ENCODE measurements at regions not wholly inside any gene's neighbourhood (a gene's known extent, or its start where the extent isn't known, plus 50 kb on each side); places are given as distances from the start of the nearest gene placed in this dataset.
"Not testable (repeated sequence)": the region's sequence is repeated elsewhere in the genome, so short reads cannot be mapped to it uniquely, and the experiment has no call there.

- DNase-seq (no peak), ATAC-seq (ENCODE audit: poor library complexity) (no peak)
- H3K36me3 Mint-ChIP-seq (ENCODE audit: low read depth), result no peaks in the 10 kb centered on the region
- ChIA-PET CTCF (no interaction called here), POLR2A (no interaction called here)
- H3K9me3 ChIP-seq (ENCODE audit: control insufficient read depth in 1 of 2, insufficient read depth in 1 of 2, low read length in 2 of 2), result no peaks in the 10 kb centered on the region
- no peaks in the 10 kb centered on the region for H3K36me3 ChIP-seq (ENCODE audit: insufficient read depth, low read length)
- no peak for TF ChIP-seq CTCF (IDR thresholded peaks at IDR 0.05)
- no peak overlapping the region for H3K4me3 ChIP-seq (ENCODE audit: low read length)
- intact Hi-C loops (cut with DNase I, micrococcal nuclease), result loop anchor here in 1 of 2 experiments (10.0 kb wide), 1 partner anchor 258 kb away; no protein-coding TSS in a partner anchor
- peaks cover 16% of the 10 kb centered on the region for H3K4me1 Mint-ChIP-seq (ENCODE audit: low read depth)
- no peaks in the 10 kb centered on the region for H3K27me3 Mint-ChIP-seq
- no peaks in the 10 kb centered on the region for H3K9me3 Mint-ChIP-seq
- H3K27me3 ChIP-seq (ENCODE audit: control insufficient read depth in 1 of 2, insufficient read depth in 2 of 2, low read length in 2 of 2), result no peaks in the 10 kb centered on the region
- H3K27ac Mint-ChIP-seq, result no peak overlapping the region
- no peaks in the 10 kb centered on the region for H3K4me1 ChIP-seq (ENCODE audit: insufficient read depth, low read length)
- no peak overlapping the region for H3K4me3 Mint-ChIP-seq
- H3K27ac ChIP-seq (ENCODE audit: low read depth in 1 of 2, low read length in 2 of 2), result no peak overlapping the region
Measured at GRCh38 chr12:9323144-9323681, 115.0 kb upstream of the PZP start.

GRCh38 chr12:9319842-9320173 is 111.6 kb upstream of the PZP start:
- Histone ChIP-seq H3K36me3 (ENCODE audit: insufficient read depth, low read length) (no peaks in the 10 kb centered on the region), H3K27me3 (ENCODE audit: control insufficient read depth in 1 of 2, insufficient read depth in 2 of 2, low read length in 2 of 2) (no peaks in the 10 kb centered on the region), H3K4me3 (ENCODE audit: low read length) (no peak overlapping the region), H3K27ac (ENCODE audit: low read depth in 1 of 2, low read length in 2 of 2) (no peak overlapping the region), H3K4me1 (ENCODE audit: insufficient read depth, low read length) (no peaks in the 10 kb centered on the region), H3K9me3 (ENCODE audit: control insufficient read depth in 1 of 2, insufficient read depth in 1 of 2, low read length in 2 of 2) (no peaks in the 10 kb centered on the region)
- Mint-ChIP-seq H3K36me3 (ENCODE audit: low read depth) (no peaks in the 10 kb centered on the region), H3K4me1 (ENCODE audit: low read depth) (no peaks in the 10 kb centered on the region), H3K9me3 (no peaks in the 10 kb centered on the region), H3K27me3 (no peaks in the 10 kb centered on the region), H3K27ac (no peak overlapping the region), H3K4me3 (no peak overlapping the region)
- DNase-seq, result no peak
- ATAC-seq (ENCODE audit: poor library complexity), result no peak
- TF ChIP-seq CTCF (IDR thresholded peaks at IDR 0.05), result no peak
- CTCF ChIA-PET, result no interaction called here
- POLR2A ChIA-PET, result no interaction called here
- intact Hi-C loops (cut with DNase I, micrococcal nuclease), result loop anchor here in 1 of 2 experiments (10.0 kb wide), 1 partner anchor 255 kb away; no protein-coding TSS in a partner anchor

GRCh38 chr12:9319044-9319841 is 111.0 kb upstream of the PZP start:
- DNase-seq, result no peak
- POLR2A ChIA-PET, result no interaction called here
- CTCF ChIA-PET, result no interaction called here

GRCh38 chr12:9313479-9313878 is 105.3 kb upstream of the PZP start:
- H3K4me3 ChIP-seq (ENCODE audit: low read length); DNase-seq; H3K9me3 Mint-ChIP-seq; H3K4me3 Mint-ChIP-seq; H3K4me1 Mint-ChIP-seq (ENCODE audit: low read depth); H3K27me3 Mint-ChIP-seq; POLR2A ChIA-PET; H3K4me1 ChIP-seq (ENCODE audit: insufficient read depth, low read length); H3K36me3 Mint-ChIP-seq (ENCODE audit: low read depth); H3K27ac ChIP-seq (ENCODE audit: low read depth in 1 of 2, low read length in 2 of 2); CTCF ChIA-PET; ATAC-seq (ENCODE audit: poor library complexity); H3K27ac Mint-ChIP-seq; intact Hi-C loops (cut with DNase I, micrococcal nuclease); H3K9me3 ChIP-seq (ENCODE audit: control insufficient read depth in 1 of 2, insufficient read depth in 1 of 2, low read length in 2 of 2); H3K36me3 ChIP-seq (ENCODE audit: insufficient read depth, low read length); H3K27me3 ChIP-seq (ENCODE audit: control insufficient read depth in 1 of 2, insufficient read depth in 2 of 2, low read length in 2 of 2): not testable (repeated sequence)

More at GRCh38 chr12:9319044-9319841, 111.0 kb upstream of the PZP start:
- Mint-ChIP-seq H3K27me3 (no peaks in the 10 kb centered on the region), H3K4me3 (no peak overlapping the region), H3K27ac (no peak overlapping the region), H3K9me3 (no peaks in the 10 kb centered on the region), H3K4me1 (ENCODE audit: low read depth) (no peaks in the 10 kb centered on the region), H3K36me3 (ENCODE audit: low read depth) (no peaks in the 10 kb centered on the region)
- no peak for TF ChIP-seq CTCF (IDR thresholded peaks at IDR 0.05)
- Histone ChIP-seq H3K4me1 (ENCODE audit: insufficient read depth, low read length) (no peaks in the 10 kb centered on the region), H3K27me3 (ENCODE audit: control insufficient read depth in 1 of 2, insufficient read depth in 2 of 2, low read length in 2 of 2) (no peaks in the 10 kb centered on the region), H3K4me3 (ENCODE audit: low read length) (no peak overlapping the region), H3K36me3 (ENCODE audit: insufficient read depth, low read length) (no peaks in the 10 kb centered on the region), H3K27ac (ENCODE audit: low read depth in 1 of 2, low read length in 2 of 2) (no peak overlapping the region), H3K9me3 (ENCODE audit: control insufficient read depth in 1 of 2, insufficient read depth in 1 of 2, low read length in 2 of 2) (no peaks in the 10 kb centered on the region)
- intact Hi-C loops (cut with DNase I, micrococcal nuclease), result no loop called here
- ATAC-seq (ENCODE audit: poor library complexity), result no peak

- CTCF ChIA-PET, result not testable (repeated sequence)
Measured at GRCh38 chr12:9312406-9313392, 104.5 kb upstream of the PZP start.

More at GRCh38 chr12:9312406-9313392, 104.5 kb upstream of the PZP start:
- H3K4me3 ChIP-seq (ENCODE audit: low read length); DNase-seq; H3K36me3 Mint-ChIP-seq (ENCODE audit: low read depth); H3K27ac Mint-ChIP-seq; H3K4me1 ChIP-seq (ENCODE audit: insufficient read depth, low read length); intact Hi-C loops (cut with DNase I, micrococcal nuclease); H3K27me3 Mint-ChIP-seq; H3K4me3 Mint-ChIP-seq; H3K9me3 ChIP-seq (ENCODE audit: control insufficient read depth in 1 of 2, insufficient read depth in 1 of 2, low read length in 2 of 2); H3K9me3 Mint-ChIP-seq; H3K4me1 Mint-ChIP-seq (ENCODE audit: low read depth); POLR2A ChIA-PET; ATAC-seq (ENCODE audit: poor library complexity); H3K36me3 ChIP-seq (ENCODE audit: insufficient read depth, low read length); H3K27ac ChIP-seq (ENCODE audit: low read depth in 1 of 2, low read length in 2 of 2); H3K27me3 ChIP-seq (ENCODE audit: control insufficient read depth in 1 of 2, insufficient read depth in 2 of 2, low read length in 2 of 2): not testable (repeated sequence)

Measured in CD4-positive, alpha-beta T cell (primary cell).